GM12878 (cell line): ENCODE measurements at regions not wholly inside any gene's neighbourhood (a gene's known extent, or its start where the extent isn't known, plus 50 kb on each side); places are given as distances from the start of the nearest gene placed in this dataset.

Experiments
- ATAC-seq: fragments of 200-7000 bp; cut with Tn5 transposase; 3 replicates; pipeline ENCODE4 v1.9.1; 2020; ENCODE audit warnings: mild to moderate bottlenecking, moderate library complexity
- BruUV-seq: library from RNA; stranded (reverse); fragments of 400-500 nt; replicated peaks from 2 replicates; lab custom pipeline; 2021; lab: Mats Ljungman, UMichigan
- CTCF ChIA-PET: fragments of 300-600 bp; sonication (Branson Sonifier 250); formaldehyde crosslinking; extraction: SDS; loops from one replicate; lab custom pipeline; 2021; ENCODE audit warnings: inconsistent platforms; lab: Yijun Ruan, JAX
- POLR2A ChIA-PET: fragments of 350-600 bp; formaldehyde crosslinking; extraction: SDS; loops from one replicate; lab custom pipeline; 2021; ENCODE audit warnings: inconsistent platforms; lab: Charles Lee
- RAD21 ChIA-PET: fragments of 300-600 bp; sonication (Branson Sonifier 250); formaldehyde crosslinking; loops from one replicate; lab custom pipeline; 2023; ENCODE audit warnings: antibody characterized with exemption; ENCODE audit not compliant: unreplicated experiment; lab: Charles Lee
- SMC1A ChIA-PET: fragments of 300-600 bp; sonication (Branson Sonifier 250); formaldehyde crosslinking; loops from one replicate; lab custom pipeline; 2023; ENCODE audit not compliant: unreplicated experiment, uncharacterized antibody; lab: Charles Lee
- DNase-seq: peaks from one replicate; pipeline ENCODE4 v3.0.0-alpha.2; 2011; ENCODE audit warnings: low read depth, low spot score
- FAIRE-seq: peaks from 3 replicates; lab custom pipeline; 2011; peaks lifted over from hg19 to GRCh38; lab: Jason Lieb, UNC
- H2AFZ ChIP-seq: 2 replicates; pipeline ENCODE4 v1.6.0; 2011; ENCODE audit warnings: low read depth, low read length, control low read depth; ENCODE audit not compliant: control insufficient read depth
- H3K27ac ChIP-seq: 2 replicates; pipeline ENCODE4 v1.5.1; 2011; ENCODE audit warnings: control low read depth; ENCODE audit not compliant: control insufficient read depth, insufficient read depth
- H3K27me3 ChIP-seq, 2 experiments: replicated peaks in 1 of 2; 2 replicates each; pipeline versions ENCODE4 v1.6.0 to v1.6.1; 2011; ENCODE audit warnings: low read length in 1 of 2; ENCODE audit not compliant: control insufficient read depth in 2 of 2, insufficient read depth in 2 of 2
- H3K36me3 ChIP-seq, 2 experiments: 2 replicates each; pipeline ENCODE4 v1.5.1; 2011; ENCODE audit warnings: low read length in 1 of 2; ENCODE audit not compliant: control insufficient read depth in 2 of 2, insufficient read depth in 2 of 2
- H3K4me1 ChIP-seq: 2 replicates; pipeline ENCODE4 v1.6.1; 2011; ENCODE audit warnings: mild to moderate bottlenecking, low read length, moderate library complexity, mixed read lengths; ENCODE audit not compliant: control insufficient read depth, insufficient read depth
- H3K4me2 ChIP-seq: 2 replicates; pipeline ENCODE4 v1.6.0; 2011; ENCODE audit warnings: control low read depth; ENCODE audit not compliant: control insufficient read depth, insufficient read depth
- H3K4me3 ChIP-seq: fragments of 200-600 bp; sonication (generic); 2 replicates; pipeline ENCODE4 v1.5.1; 2016
- H3K79me2 ChIP-seq: 2 replicates; pipeline ENCODE4 v1.6.0; 2011; ENCODE audit warnings: low read length; ENCODE audit not compliant: control insufficient read depth, insufficient read depth
- H3K9ac ChIP-seq: 2 replicates; pipeline ENCODE4 v1.8.0; 2011; ENCODE audit warnings: low read length, control low read depth, mixed read lengths; ENCODE audit not compliant: control insufficient read depth, insufficient read depth
- H3K9me3 ChIP-seq: replicated peaks from 3 replicates; pipeline ENCODE4 v1.5.1; 2011; ENCODE audit warnings: mild to moderate bottlenecking, low read length; ENCODE audit not compliant: control insufficient read depth, insufficient read depth
- H4K20me1 ChIP-seq: 2 replicates; pipeline ENCODE4 v1.6.0; 2011; ENCODE audit not compliant: control insufficient read depth, insufficient read depth
- CBFB ChIP-seq: IDR thresholded peaks from 2 replicates; pipeline ENCODE4 v1.6.1; 2016; ENCODE audit warnings: antibody characterized with exemption, low read depth
- CBX3 ChIP-seq: fragments of 200-600 bp; sonication (generic); IDR thresholded peaks from 2 replicates; pipeline ENCODE4 v1.6.1; 2016; ENCODE audit warnings: low read depth, borderline replicate concordance
- CHD4 ChIP-seq: fragments of 200-600 bp; sonication (generic); IDR thresholded peaks from 2 replicates; pipeline ENCODE4 v1.6.1; 2016; ENCODE audit warnings: mild to moderate bottlenecking
- E2F8 ChIP-seq: fragments of 450-650 bp; IDR thresholded peaks from 2 replicates; pipeline ENCODE4 v1.6.1; 2018; ENCODE audit warnings: mild to moderate bottlenecking, low read depth, moderate library complexity; ENCODE audit not compliant: partially characterized antibody
- HDAC2 ChIP-seq: fragments of 200-600 bp; sonication (generic); IDR thresholded peaks from 2 replicates; pipeline ENCODE4 v1.6.1; 2017
- IKZF1 ChIP-seq: fragments of 450-650 bp; conservative IDR thresholded peaks from 2 replicates; pipeline ENCODE4 v1.6.1; 2017; ENCODE audit warnings: antibody characterized with exemption, mild to moderate bottlenecking
- IRF3 ChIP-seq: fragments of 450-650 bp; IDR thresholded peaks from 2 replicates; pipeline ENCODE4 v1.6.1; 2014; ENCODE audit warnings: mild to moderate bottlenecking
- KLF5 ChIP-seq: fragments of 450-650 bp; IDR thresholded peaks from 2 replicates; pipeline ENCODE4 v1.6.1; 2014; ENCODE audit warnings: mild to moderate bottlenecking; ENCODE audit not compliant: partially characterized antibody
- MTA2 ChIP-seq: fragments of 450-650 bp; IDR thresholded peaks from 2 replicates; pipeline ENCODE4 v1.6.1; 2016; ENCODE audit warnings: low read depth, mild to moderate bottlenecking, moderate library complexity
- NFYA ChIP-seq: IDR thresholded peaks from 2 replicates; pipeline ENCODE4 v1.6.1; 2011; ENCODE audit warnings: low read depth, mild to moderate bottlenecking, low read length, improper control_type of control experiment, borderline replicate concordance
- PML ChIP-seq: IDR thresholded peaks from 2 replicates; pipeline ENCODE4 v1.6.1; 2012; ENCODE audit warnings: low read length, inconsistent platforms
- RAD21 ChIP-seq: IDR thresholded peaks from 2 replicates; pipeline ENCODE4 v1.6.1; 2011; ENCODE audit warnings: mild to moderate bottlenecking, low read depth, low read length, moderate library complexity; ENCODE audit not compliant: insufficient read depth
- RELA ChIP-seq: fragments of 450-650 bp; IDR thresholded peaks from 2 replicates; pipeline ENCODE4 v1.8.0; 2014; ENCODE audit warnings: borderline replicate concordance; ENCODE audit not compliant: partially characterized antibody
- SMAD5 ChIP-seq: IDR thresholded peaks from 2 replicates; pipeline ENCODE4 v1.6.1; 2016; ENCODE audit warnings: antibody characterized with exemption, low read depth
- SMC3 ChIP-seq: IDR thresholded peaks from 2 replicates; pipeline ENCODE4 v1.6.1; 2011; ENCODE audit warnings: low read length, improper control_type of control experiment, borderline replicate concordance
- ZNF687 ChIP-seq: fragments of 450-650 bp; IDR thresholded peaks from 2 replicates; pipeline ENCODE4 v1.6.1; 2017; ENCODE audit warnings: mild to moderate bottlenecking, moderate library complexity
- ZSCAN29 ChIP-seq: fragments of 450-650 bp; IDR thresholded peaks from 2 replicates; pipeline ENCODE4 v1.6.1; 2017; ENCODE audit warnings: mild to moderate bottlenecking, moderate library complexity
- WGBS: methylation state at CpG from one replicate; pipeline ENCODE4 v1.1.6; 2016; ENCODE audit warnings: low lambda C conversion rate; ENCODE audit not compliant: insufficient replicate concordance, insufficient coverage; ENCODE audit errors: missing lambda C conversion rate; 5-methylcytosine and 5-hydroxymethylcytosine counted together
- in situ Hi-C: fragments of 300-500 bp; cut with MboI; formaldehyde crosslinking; loops from 9 replicates; pipeline ENCODE4 v1.14.3; 2018; ENCODE audit warnings: mixed read lengths
- intact Hi-C: fragments of 100-400 bp; cut with micrococcal nuclease; formaldehyde crosslinking; loops from one replicate; pipeline ENCODE4 v1.14.2; 2022; ENCODE audit not compliant: unreplicated experiment

GRCh38 chr3:38968403-38968802 is 83.3 kb downstream of the SCN11A start (continued):
- TF ChIP-seq PML (no peak), RAD21 (no peak)

- H3K27ac ChIP-seq = no peak overlapping the region
- H3K4me3 ChIP-seq = no peak overlapping the region
- H3K36me3 ChIP-seq = no peaks in the 10 kb centered on the region
- H2AFZ ChIP-seq = no peak overlapping the region
- intact Hi-C loops = no loop called here
- peaks cover 0 to 2% of the 10 kb centered on the region in 2 experiments; a peak in 1 of 4 replicates for H3K27me3 ChIP-seq
- no peak for DNase-seq
- 0% methylated on average over 1 of the region's 1 CpG for WGBS
- SMC1A ChIA-PET = interaction anchor here (1.6 kb wide), 1 partner anchor 22 kb away, joined by 3 read pairs; no protein-coding TSS in a partner anchor
- CTCF ChIA-PET = interaction anchor here (0.6 kb wide), 1 partner anchor 70 kb away, joined by 3 read pairs; no protein-coding TSS in a partner anchor
- no peaks in the 10 kb centered on the region for H3K79me2 ChIP-seq
- H3K9ac ChIP-seq = no peak overlapping the region
- RAD21 ChIA-PET = no interaction called here
- BruUV-seq = no TSS peak
- POLR2A ChIA-PET = no interaction called here
- no peak overlapping the region for H3K4me2 ChIP-seq
- in situ Hi-C loops = no loop called here
- no peak for ATAC-seq
- no peaks in the 10 kb centered on the region for H4K20me1 ChIP-seq
- FAIRE-seq = no peak
- no peaks in the 10 kb centered on the region for H3K4me1 ChIP-seq
- H3K9me3 ChIP-seq = no peaks in the 10 kb centered on the region
- TF ChIP-seq HDAC2 (no peak), E2F8 (no peak), IRF3 (no peak), IKZF1 (no peak), ZNF687 (no peak), KLF5 (no peak), SMAD5 (no peak), ZSCAN29 (no peak), CBX3 (no peak), SMC3 (no peak), RELA (no peak), NFYA (no peak), MTA2 (no peak), CHD4 (no peak), CBFB (no peak)
Observed at GRCh38 chr3:38967693-38967989, 84.1 kb downstream of the SCN11A start.
